IPS-18a (cell line): ENCODE measurements at regions not wholly inside any gene's neighbourhood (a gene's known extent, or its start where the extent isn't known, plus 50 kb on each side); places are given as distances from the start of the nearest gene placed in this dataset.

Source experiments
- H3K27ac ChIP-seq: one replicate; pipeline ENCODE4 v1.5.1; 2013; ENCODE audit warnings: low read length
- H3K27me3 ChIP-seq: one replicate; pipeline ENCODE4 v1.6.1; 2013; ENCODE audit warnings: mild to moderate bottlenecking, low read length; ENCODE audit not compliant: control insufficient read depth, insufficient read depth
- H3K36me3 ChIP-seq: one replicate; pipeline ENCODE4 v1.6.1; 2013; ENCODE audit warnings: low read depth, low read length; ENCODE audit not compliant: control insufficient read depth
- H3K4me1 ChIP-seq: one replicate; pipeline ENCODE4 v1.6.1; 2013; ENCODE audit warnings: low read depth, low read length; ENCODE audit not compliant: control insufficient read depth
- H3K4me3 ChIP-seq: one replicate; pipeline ENCODE4 v1.5.1; 2013; ENCODE audit warnings: low read length
- H3K9ac ChIP-seq: one replicate; pipeline ENCODE4 v1.6.1; 2013; ENCODE audit warnings: mild to moderate bottlenecking, low read length, moderate library complexity
- H3K9me3 ChIP-seq: one replicate; pipeline ENCODE4 v1.6.1; 2013; ENCODE audit warnings: low read depth, low read length; ENCODE audit not compliant: control insufficient read depth

- H3K27me3 ChIP-seq, result no peaks in the 10 kb centered on the region
- H3K4me1 ChIP-seq, result no peaks in the 10 kb centered on the region
- no peak overlapping the region for H3K9ac ChIP-seq
- H3K27ac ChIP-seq, result no peak overlapping the region
- no peaks in the 10 kb centered on the region for H3K9me3 ChIP-seq
- no peak overlapping the region for H3K4me3 ChIP-seq
- no peaks in the 10 kb centered on the region for H3K36me3 ChIP-seq
These were observed 77.8 kb upstream of the CNOT2 start for GRCh38 chr12:70165450-70165849.

- Histone ChIP-seq H3K36me3 (no peaks in the 10 kb centered on the region), H3K27me3 (no peaks in the 10 kb centered on the region), H3K9ac (no peak overlapping the region), H3K9me3 (no peaks in the 10 kb centered on the region), H3K4me3 (no peak overlapping the region), H3K27ac (no peak overlapping the region), H3K4me1 (peaks cover 2% of the 10 kb centered on the region)
These were observed 66.9 kb upstream of the CNOT2 start for GRCh38 chr12:70176290-70176689.

- Histone ChIP-seq H3K4me3 (no peak overlapping the region), H3K27ac (no peak overlapping the region), H3K27me3 (no peaks in the 10 kb centered on the region), H3K36me3 (no peaks in the 10 kb centered on the region), H3K9ac (no peak overlapping the region), H3K4me1 (peaks cover 2% of the 10 kb centered on the region), H3K9me3 (no peaks in the 10 kb centered on the region)
These were observed 65.6 kb upstream of the CNOT2 start for GRCh38 chr12:70177631-70178030.

- Histone ChIP-seq H3K9ac (no peak overlapping the region), H3K9me3 (no peaks in the 10 kb centered on the region), H3K4me3 (no peak overlapping the region), H3K27me3 (no peaks in the 10 kb centered on the region), H3K27ac (no peak overlapping the region), H3K36me3 (no peaks in the 10 kb centered on the region), H3K4me1 (peaks cover 2% of the 10 kb centered on the region)
These were observed 65.2 kb upstream of the CNOT2 start for GRCh38 chr12:70178038-70178437.

- Histone ChIP-seq H3K9ac (no peak overlapping the region), H3K4me3 (no peak overlapping the region), H3K27me3 (no peaks in the 10 kb centered on the region), H3K36me3 (no peaks in the 10 kb centered on the region), H3K27ac (no peak overlapping the region), H3K9me3 (no peaks in the 10 kb centered on the region), H3K4me1 (peaks cover 2% of the 10 kb centered on the region)
These were observed 63.1 kb upstream of the CNOT2 start for GRCh38 chr12:70180130-70180529.

GRCh38 chr12:70185301-70185700 lies 57.9 kb upstream of the CNOT2 start:
- Histone ChIP-seq H3K9ac (no peak overlapping the region), H3K36me3 (no peaks in the 10 kb centered on the region), H3K27ac (no peak overlapping the region), H3K4me3 (no peak overlapping the region), H3K27me3 (no peaks in the 10 kb centered on the region), H3K4me1 (no peaks in the 10 kb centered on the region), H3K9me3 (no peaks in the 10 kb centered on the region)

GRCh38 chr12:70186436-70186835 lies 56.8 kb upstream of the CNOT2 start:
- no peak overlapping the region for H3K4me3 ChIP-seq
- H3K27me3 ChIP-seq, result no peaks in the 10 kb centered on the region
- no peak overlapping the region for H3K9ac ChIP-seq
- H3K4me1 ChIP-seq, result no peaks in the 10 kb centered on the region
- no peak overlapping the region for H3K27ac ChIP-seq
- H3K9me3 ChIP-seq, result no peaks in the 10 kb centered on the region
- H3K36me3 ChIP-seq, result no peaks in the 10 kb centered on the region

- H3K27ac ChIP-seq, result no peak overlapping the region
These were observed 52.8 kb upstream of the CNOT2 start for GRCh38 chr12:70190262-70191010.

More at GRCh38 chr12:70190262-70191010, 52.8 kb upstream of the CNOT2 start:
- no peaks in the 10 kb centered on the region for H3K9me3 ChIP-seq
- no peaks in the 10 kb centered on the region for H3K4me1 ChIP-seq
- no peak overlapping the region for H3K4me3 ChIP-seq
- H3K36me3 ChIP-seq, result no peaks in the 10 kb centered on the region
- H3K27me3 ChIP-seq, result no peaks in the 10 kb centered on the region
- no peak overlapping the region for H3K9ac ChIP-seq
